SK-N-MC (cell line): ENCODE measurements at regions not wholly inside any gene's neighbourhood (a gene's known extent, or its start where the extent isn't known, plus 50 kb on each side); places are given as distances from the start of the nearest gene placed in this dataset.

Experiments used
- EZH2 ChIP-seq: fragments of 200-600 bp; sonication (generic); IDR thresholded peaks from one replicate; pipeline ENCODE4 v1.6.1; 2017; ENCODE audit warnings: antibody characterized with exemption
- FOXP2 ChIP-seq: optimal IDR thresholded peaks from 2 replicates; pipeline ENCODE3; 2011; ENCODE audit warnings: mild to moderate bottlenecking, moderate library complexity; ENCODE audit not compliant: insufficient read depth; ENCODE audit errors: extremely low read length, control extremely low read depth
- POLR2AphosphoS5 ChIP-seq: IDR thresholded peaks from 2 replicates; pipeline ENCODE4 v1.6.1; 2012; ENCODE audit warnings: mild to moderate bottlenecking, low read depth, low read length, borderline replicate concordance

- TF ChIP-seq EZH2 (no peak), POLR2AphosphoS5 (no peak), FOXP2 (no peak)
Observed at GRCh38 chr12:78279567-78279966, 448.9 kb downstream of the NAV3 start.
